ENCODE measurements at regions not wholly inside any gene's neighbourhood (a gene's known extent, or its start where the extent isn't known, plus 50 kb on each side); places are given as distances from the start of the nearest gene placed in this dataset.

DNA sequence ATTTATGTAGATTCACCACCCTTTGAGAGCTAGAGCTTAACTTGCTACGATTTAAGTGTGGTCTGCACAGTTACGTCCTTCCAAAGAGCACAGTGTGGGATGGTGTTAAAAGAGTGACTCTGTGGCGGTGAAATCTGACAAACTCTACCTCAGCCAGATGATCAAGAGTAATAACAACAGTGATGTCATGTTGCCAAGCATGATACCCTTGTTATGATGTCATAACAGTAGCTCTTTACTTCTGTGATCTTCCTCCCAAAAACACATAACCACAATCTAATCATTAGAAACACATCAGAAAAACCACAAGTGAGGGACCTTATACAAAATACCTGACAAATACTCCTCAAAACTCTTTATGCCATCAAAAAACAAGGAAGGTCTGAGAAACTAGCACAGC, 649.3 kb downstream of the POM121L12 start:
- Histone ChIP-seq H3K27ac (ENCODE audit: low read depth, low read length) (no peak overlapping the region), H3K9me2 (replicated peaks; ENCODE audit: control insufficient read depth, low read length) (no peaks in the 10 kb centered on the region), H3K79me2 (ENCODE audit: control insufficient read depth, low read length) (no peaks in the 10 kb centered on the region), H3K27me3 (ENCODE audit: control insufficient read depth, low read length) (no peaks in the 10 kb centered on the region), H3K36me3 (ENCODE audit: control insufficient read depth, low read length) (no peaks in the 10 kb centered on the region), H3F3A (ENCODE audit: control insufficient read depth, insufficient read depth) (no peaks in the 10 kb centered on the region), H3K4me3 (ENCODE audit: low read length) (no peak overlapping the region), H4K20me1 (ENCODE audit: control insufficient read depth, insufficient read depth, low read depth, low read length) (no peaks in the 10 kb centered on the region), H3K4me2 (ENCODE audit: low read length) (no peak overlapping the region), H3K9me3 (ENCODE audit: control insufficient read depth, insufficient read depth, low read length) (no peaks in the 10 kb centered on the region), H3K4me1 (ENCODE audit: control insufficient read depth, low read length) (no peaks in the 10 kb centered on the region)
- no peak for TF ChIP-seq EZH2phosphoT487 (IDR thresholded peaks at IDR 0.05; ENCODE audit: borderline replicate concordance, low read length)

DNA sequence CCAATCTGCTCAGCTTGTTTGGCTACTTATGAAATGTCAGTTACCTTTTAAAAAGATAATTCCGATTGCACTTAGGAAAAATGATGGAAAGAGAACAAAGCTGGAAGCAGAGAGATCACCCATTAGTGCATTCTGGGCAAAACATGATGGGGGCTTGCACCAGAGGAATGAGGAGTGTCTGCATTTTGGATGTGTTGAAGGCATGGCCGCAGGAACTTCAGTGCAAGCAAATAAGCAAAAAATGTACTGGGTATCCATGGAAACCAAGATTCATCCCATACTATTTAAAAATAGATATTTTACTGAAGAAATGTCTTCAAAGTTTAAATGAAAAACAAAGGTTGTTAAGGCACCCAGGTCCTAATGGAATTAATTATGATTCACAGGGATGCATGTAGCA, 655.0 kb downstream of the POM121L12 start:
- H3K4me1 ChIP-seq (ENCODE audit: control insufficient read depth, low read length) = no peaks in the 10 kb centered on the region

DNA sequence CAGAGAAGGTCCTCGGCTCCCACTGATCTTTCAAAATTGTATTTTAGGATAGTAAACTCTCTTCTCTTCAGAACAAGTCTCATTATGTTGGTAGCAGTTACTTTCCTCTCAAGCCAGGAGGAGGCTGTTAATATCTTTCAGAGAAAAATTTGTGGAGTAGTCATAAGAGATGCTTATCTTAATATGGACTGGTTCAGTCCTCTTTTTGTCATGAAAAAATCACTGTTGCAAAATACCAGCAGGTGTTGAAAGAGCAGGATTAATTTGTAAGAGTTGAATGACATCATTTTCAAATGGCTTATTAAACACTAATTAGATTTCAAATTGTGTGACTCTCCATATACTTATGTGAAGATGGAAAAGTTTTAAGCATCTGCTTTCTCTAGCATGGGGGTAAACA, 662.5 kb downstream of the POM121L12 start:
- no peaks in the 10 kb centered on the region for H3K27me3 ChIP-seq (ENCODE audit: control insufficient read depth, low read length)
- H3K4me1 ChIP-seq (ENCODE audit: control insufficient read depth, low read length) = no peaks in the 10 kb centered on the region
- H4K20me1 ChIP-seq (ENCODE audit: control insufficient read depth, insufficient read depth, low read depth, low read length) = no peaks in the 10 kb centered on the region
- TF ChIP-seq CTCF (IDR thresholded peaks at IDR 0.05; ENCODE audit: low read depth, low read length, poor library complexity, severe bottlenecking) (no peak), EZH2phosphoT487 (IDR thresholded peaks at IDR 0.05; ENCODE audit: borderline replicate concordance, low read length) (no peak)
- no peaks in the 10 kb centered on the region for H3K79me2 ChIP-seq (ENCODE audit: control insufficient read depth, low read length)
- H3F3A ChIP-seq (ENCODE audit: control insufficient read depth, insufficient read depth) = no peaks in the 10 kb centered on the region
- H3K9me3 ChIP-seq (ENCODE audit: control insufficient read depth, insufficient read depth, low read length) = no peaks in the 10 kb centered on the region
- H3K9me2 ChIP-seq (replicated peaks; ENCODE audit: control insufficient read depth, low read length) = no peaks in the 10 kb centered on the region
- no peak overlapping the region for H3K27ac ChIP-seq (ENCODE audit: low read depth, low read length)
- H3K36me3 ChIP-seq (ENCODE audit: control insufficient read depth, low read length) = no peaks in the 10 kb centered on the region
- H3K4me2 ChIP-seq (ENCODE audit: low read length) = no peak overlapping the region
- H3K4me3 ChIP-seq (ENCODE audit: low read length) = no peak overlapping the region

More for the DNA sequence above, 655.0 kb downstream of the POM121L12 start:
- TF ChIP-seq CTCF (IDR thresholded peaks at IDR 0.05; ENCODE audit: low read depth, low read length, poor library complexity, severe bottlenecking) (no peak), EZH2phosphoT487 (IDR thresholded peaks at IDR 0.05; ENCODE audit: borderline replicate concordance, low read length) (no peak)
- no peaks in the 10 kb centered on the region for H3F3A ChIP-seq (ENCODE audit: control insufficient read depth, insufficient read depth)
- H4K20me1 ChIP-seq (ENCODE audit: control insufficient read depth, insufficient read depth, low read depth, low read length) = no peaks in the 10 kb centered on the region
- H3K4me3 ChIP-seq (ENCODE audit: low read length) = no peak overlapping the region
- H3K9me2 ChIP-seq (replicated peaks; ENCODE audit: control insufficient read depth, low read length) = no peaks in the 10 kb centered on the region; the same call in 1 of the 2 replicates
- H3K27me3 ChIP-seq (ENCODE audit: control insufficient read depth, low read length) = no peaks in the 10 kb centered on the region
- H3K27ac ChIP-seq (ENCODE audit: low read depth, low read length) = no peak overlapping the region
- H3K36me3 ChIP-seq (ENCODE audit: control insufficient read depth, low read length) = no peaks in the 10 kb centered on the region
- H3K79me2 ChIP-seq (ENCODE audit: control insufficient read depth, low read length) = no peaks in the 10 kb centered on the region
- H3K4me2 ChIP-seq (ENCODE audit: low read length) = no peak overlapping the region
- no peaks in the 10 kb centered on the region for H3K9me3 ChIP-seq (ENCODE audit: control insufficient read depth, insufficient read depth, low read length)

DNA sequence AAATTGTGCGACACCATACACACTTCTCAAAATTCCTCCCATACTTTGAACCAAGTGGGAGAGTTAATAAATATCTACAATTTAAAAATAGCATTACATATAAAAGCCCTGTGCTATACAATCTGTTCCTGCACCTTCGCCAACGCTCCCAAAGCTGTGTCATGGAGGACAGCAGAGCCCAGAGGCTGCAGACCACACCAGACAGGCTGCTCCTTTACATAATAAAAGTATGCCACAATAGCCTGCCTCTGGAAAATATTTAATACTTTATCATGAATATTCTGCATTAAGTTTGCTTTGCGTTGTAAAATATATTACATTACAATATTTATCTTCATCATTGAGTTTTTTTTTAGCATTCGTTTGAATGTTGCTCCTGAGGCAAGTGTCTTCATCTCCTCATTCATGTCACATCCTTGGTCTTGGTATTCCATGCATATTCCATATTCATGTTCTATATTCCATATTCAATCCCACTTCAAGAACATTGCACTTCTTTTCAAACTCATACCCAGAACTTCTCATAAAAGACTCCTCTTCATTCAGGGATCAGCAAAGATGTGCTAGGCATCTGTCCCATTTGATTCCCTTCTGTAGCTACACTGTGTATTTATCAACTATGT, 663.9 kb downstream of the POM121L12 start:
- Histone ChIP-seq H4K20me1 (ENCODE audit: control insufficient read depth, insufficient read depth, low read depth, low read length) (no peaks in the 10 kb centered on the region), H3K27me3 (ENCODE audit: control insufficient read depth, low read length) (no peaks in the 10 kb centered on the region), H3K79me2 (ENCODE audit: control insufficient read depth, low read length) (no peaks in the 10 kb centered on the region), H3K4me3 (ENCODE audit: low read length) (no peak overlapping the region), H3K36me3 (ENCODE audit: control insufficient read depth, low read length) (no peaks in the 10 kb centered on the region), H3K9me2 (replicated peaks; ENCODE audit: control insufficient read depth, low read length) (no peaks in the 10 kb centered on the region), H3K4me2 (ENCODE audit: low read length) (no peak overlapping the region), H3F3A (ENCODE audit: control insufficient read depth, insufficient read depth) (no peaks in the 10 kb centered on the region), H3K4me1 (ENCODE audit: control insufficient read depth, low read length) (no peaks in the 10 kb centered on the region), H3K9me3 (ENCODE audit: control insufficient read depth, insufficient read depth, low read length) (no peaks in the 10 kb centered on the region), H3K27ac (ENCODE audit: low read depth, low read length) (no peak overlapping the region)
- no peak for TF ChIP-seq EZH2phosphoT487 (IDR thresholded peaks at IDR 0.05; ENCODE audit: borderline replicate concordance, low read length)

All from DOHH2 (cell line).